GM13976 (cell line): ENCODE measurements at regions not wholly inside any gene's neighbourhood (a gene's known extent, or its start where the extent isn't known, plus 50 kb on each side); places are given as distances from the start of the nearest gene placed in this dataset.

Source experiments
- DNase-seq: peaks from one replicate; pipeline ENCODE4 v3.0.0; 2012; ENCODE audit warnings: low spot score
- CTCF ChIP-seq: IDR thresholded peaks from 2 replicates; pipeline ENCODE4 v1.5.1; 2012; ENCODE audit warnings: borderline replicate concordance, mild to moderate bottlenecking; ENCODE audit not compliant: insufficient read depth; ENCODE audit errors: extremely low read depth, missing control alignments, control extremely low read depth
- in situ Hi-C: fragments of 300-500 bp; cut with MboI; formaldehyde crosslinking; loops from one replicate; pipeline ENCODE4 v1.12.0; 2022; ENCODE audit warnings: low sequenced_read_pairs, mixed read lengths, inconsistent platforms; ENCODE audit not compliant: unreplicated experiment

GRCh38 chr6:14798594-14798982 lies 447.3 kb upstream of the JARID2 start:
- no peak for DNase-seq
- in situ Hi-C loops = no loop called here
- no peak for TF ChIP-seq CTCF

GRCh38 chr6:14798996-14799588 lies 446.8 kb upstream of the JARID2 start:
- TF ChIP-seq CTCF = no peak
- in situ Hi-C loops = no loop called here
- no peak for DNase-seq

GRCh38 chr6:14799928-14800327 lies 445.9 kb upstream of the JARID2 start:
- TF ChIP-seq CTCF = no peak
- DNase-seq = peak; percentile 47
- in situ Hi-C loops = no loop called here

- TF ChIP-seq CTCF = no peak
- in situ Hi-C loops = no loop called here
- DNase-seq = no peak
Measured at GRCh38 chr6:14802514-14803160, 443.2 kb upstream of the JARID2 start.

- no peak for TF ChIP-seq CTCF
- no peak for DNase-seq
- in situ Hi-C loops = no loop called here
Measured at GRCh38 chr6:14804001-14804784, 441.7 kb upstream of the JARID2 start.

GRCh38 chr6:14804785-14805210 lies 441.1 kb upstream of the JARID2 start:
- in situ Hi-C loops = no loop called here
- DNase-seq = no peak
- no peak for TF ChIP-seq CTCF
